A549 (cell line): ENCODE measurements at regions not wholly inside any gene's neighbourhood (a gene's known extent, or its start where the extent isn't known, plus 50 kb on each side); places are given as distances from the start of the nearest gene placed in this dataset.
A peak's percentile ranks its signal among the peaks of the same experiment; 100 is the strongest.

Experiments
- ATAC-seq, 2 experiments: fragments of 200-7000 bp in 1 of 2; fragments of >200 bp in 1 of 2; cut with Nextera tagmentation in 1 of 2; cut with Tn5 transposase in 1 of 2; 3 replicates each; pipeline versions ENCODE4 v1.8.0 to v1.9.1; 2018 to 2020; ENCODE audit warnings: mild to moderate bottlenecking in 1 of 2, moderate library complexity in 1 of 2
- CTCF ChIA-PET: fragments of 300-600 bp; sonication (Branson Sonifier 250); formaldehyde crosslinking; extraction: SDS; loops from one replicate; lab custom pipeline; 2021; ENCODE audit warnings: antibody characterized with exemption, inconsistent platforms; lab: Yijun Ruan, JAX
- POLR2A ChIA-PET: fragments of 350-600 bp; formaldehyde crosslinking; extraction: SDS; loops from one replicate; lab custom pipeline; 2021; ENCODE audit warnings: antibody characterized with exemption, inconsistent platforms; lab: Yijun Ruan, JAX
- DNase-seq, 2 experiments: peaks; one replicate each; pipeline versions ENCODE4 v3.0.0 to v3.0.0-alpha.2; 2011 to 2016; ENCODE audit warnings: low read depth in 1 of 2, low spot score in 1 of 2
- FAIRE-seq: peaks from 2 replicates; lab custom pipeline; 2011; peaks lifted over from hg19 to GRCh38; lab: Jason Lieb, UNC
- H3K27ac ChIP-seq, 2 experiments: fragments of >200 bp; sonication (Bioruptor Twin); formaldehyde crosslinking; 3 replicates each; pipeline ENCODE4 v1.5.1; 2016 to 2017
- H3K4me1 ChIP-seq: fragments of >200 bp; sonication (Bioruptor Twin); formaldehyde crosslinking; 3 replicates; pipeline ENCODE4 v1.6.1; 2016
- H3K4me2 ChIP-seq: fragments of >200 bp; sonication (Bioruptor Twin); formaldehyde crosslinking; 3 replicates; pipeline ENCODE4 v1.6.1; 2016
- H3K4me3 ChIP-seq: fragments of >200 bp; sonication (Bioruptor Twin); formaldehyde crosslinking; 3 replicates; pipeline ENCODE4 v1.5.1; 2016
- H3K9me3 ChIP-seq: fragments of >200 bp; sonication (Bioruptor Twin); formaldehyde crosslinking; 3 replicates; pipeline ENCODE4 v1.6.1; 2016
- CHD2 ChIP-seq: fragments of 150-350 bp; IDR thresholded peaks from 2 replicates; pipeline ENCODE4 v1.6.1; 2014; ENCODE audit warnings: low read length; ENCODE audit not compliant: partially characterized antibody
- E2F6 ChIP-seq: IDR thresholded peaks from 2 replicates; pipeline ENCODE4 v1.6.1; 2012; ENCODE audit warnings: low read depth, borderline replicate concordance
- EP300 ChIP-seq, 2 experiments: fragments of >200 bp; sonication (Bioruptor Twin); formaldehyde crosslinking; IDR thresholded peaks; 2 replicates in 1 of 2; 3 replicates in 1 of 2; pipeline ENCODE4 v1.6.1; 2016 to 2017
- ESRRA ChIP-seq: fragments of 150-350 bp; IDR thresholded peaks from 2 replicates; pipeline ENCODE4 v1.6.1; 2014; ENCODE audit warnings: mild to moderate bottlenecking, low read length, borderline replicate concordance
- FOSB ChIP-seq: fragments of 250-450 bp; sonication (Bioruptor Pico); IDR thresholded peaks from 2 replicates; pipeline ENCODE4 v1.5.0; 2020; ENCODE audit warnings: mild to moderate bottlenecking, moderate library complexity
- FOSL2 ChIP-seq, 2 experiments: fragments of 450-650 bp in 1 of 2; fragments of >200 bp in 1 of 2; sonication (Bioruptor Twin) in 1 of 2; formaldehyde crosslinking; IDR thresholded peaks; 2 replicates each; pipeline versions ENCODE4 v1.5.0 to v1.6.1; 2016 to 2020; ENCODE audit warnings: mild to moderate bottlenecking in 1 of 2, moderate library complexity in 1 of 2
- FOXS1 ChIP-seq: fragments of 250-450 bp; sonication (Bioruptor Pico); IDR thresholded peaks from 2 replicates; pipeline ENCODE4 v1.5.0; 2020; ENCODE audit warnings: mild to moderate bottlenecking, moderate library complexity
- HDAC2 ChIP-seq: fragments of 200-600 bp; sonication (generic); IDR thresholded peaks from 2 replicates; pipeline ENCODE4 v1.6.1; 2016
- HEYL ChIP-seq: fragments of 250-450 bp; sonication (Bioruptor Pico); IDR thresholded peaks from 2 replicates; pipeline ENCODE4 v1.8.0; 2021; ENCODE audit warnings: mild to moderate bottlenecking, moderate library complexity
- HOXA7 ChIP-seq: fragments of 250-450 bp; sonication (Bioruptor Pico); IDR thresholded peaks from 2 replicates; pipeline ENCODE4 v1.5.0; 2020; ENCODE audit warnings: mild to moderate bottlenecking, moderate library complexity
- HOXB13 ChIP-seq: fragments of 250-450 bp; sonication (Bioruptor Pico); IDR thresholded peaks from 2 replicates; pipeline ENCODE4 v1.5.0; 2020; ENCODE audit warnings: low read depth, mild to moderate bottlenecking, moderate library complexity
- JUNB ChIP-seq: fragments of >200 bp; sonication (Bioruptor Twin); formaldehyde crosslinking; IDR thresholded peaks from 2 replicates; pipeline ENCODE4 v1.6.1; 2016
- KDM5A ChIP-seq: fragments of 200-600 bp; sonication (generic); IDR thresholded peaks from 2 replicates; pipeline ENCODE4 v1.6.1; 2016; ENCODE audit warnings: antibody characterized with exemption, mild to moderate bottlenecking
- MAFK ChIP-seq: fragments of 450-650 bp; IDR thresholded peaks from 2 replicates; pipeline ENCODE4 v1.6.1; 2014; ENCODE audit not compliant: partially characterized antibody
- MAX ChIP-seq: IDR thresholded peaks from 2 replicates; pipeline ENCODE4 v1.6.1; 2012
- PBX3 ChIP-seq: IDR thresholded peaks from 2 replicates; pipeline ENCODE4 v1.6.1; 2012
- RAD21 ChIP-seq, 2 experiments: fragments of >200 bp in 1 of 2; sonication (Bioruptor Twin) in 1 of 2; formaldehyde crosslinking in 1 of 2; IDR thresholded peaks in 1 of 2; conservative IDR thresholded peaks in 1 of 2; 2 replicates in 1 of 2; 3 replicates in 1 of 2; pipeline ENCODE4 v1.6.1; 2012 to 2018; ENCODE audit warnings: inconsistent platforms in 1 of 2
- RCOR1 ChIP-seq: fragments of 150-350 bp; IDR thresholded peaks from 2 replicates; pipeline ENCODE4 v1.6.1; 2014; ENCODE audit warnings: antibody characterized with exemption, low read length, low read depth
- RFX5 ChIP-seq: fragments of 450-650 bp; IDR thresholded peaks from 2 replicates; pipeline ENCODE4 v1.7.1; 2014; ENCODE audit warnings: antibody characterized with exemption, mild to moderate bottlenecking, moderate library complexity
- RNF2 ChIP-seq: fragments of 200-600 bp; sonication (generic); IDR thresholded peaks from 2 replicates; pipeline ENCODE4 v1.6.1; 2016; ENCODE audit warnings: low read depth, mild to moderate bottlenecking, antibody characterized with exemption, moderate library complexity, borderline replicate concordance
- SMC3 ChIP-seq: fragments of >200 bp; sonication (Bioruptor Twin); formaldehyde crosslinking; IDR thresholded peaks from 3 replicates; pipeline ENCODE4 v1.6.1; 2018; ENCODE audit warnings: inconsistent platforms
- SREBF2 ChIP-seq: fragments of 450-650 bp; IDR thresholded peaks from 2 replicates; pipeline ENCODE4 v1.6.1; 2014; ENCODE audit warnings: mild to moderate bottlenecking, moderate library complexity
- USF2 ChIP-seq: fragments of 450-650 bp; IDR thresholded peaks from 2 replicates; pipeline ENCODE4 v1.6.1; 2014; ENCODE audit warnings: antibody characterized with exemption
- ZC3H11A ChIP-seq: fragments of 450-650 bp; IDR thresholded peaks from 2 replicates; pipeline ENCODE4 v1.6.1; 2014; ENCODE audit warnings: antibody characterized with exemption, mild to moderate bottlenecking
- ZNF302 ChIP-seq: fragments of 250-450 bp; sonication (Bioruptor Pico); IDR thresholded peaks from 2 replicates; pipeline ENCODE4 v1.9.0; 2021; ENCODE audit warnings: inconsistent platforms, mild to moderate bottlenecking, moderate library complexity
- ZSCAN20 ChIP-seq: fragments of 250-450 bp; sonication (Bioruptor Pico); IDR thresholded peaks from 2 replicates; pipeline ENCODE4 v1.8.0; 2022; ENCODE audit warnings: mild to moderate bottlenecking, moderate library complexity
- WGBS: methylation state at CpG from one replicate; pipeline ENCODE4 v1.1.6; 2017; ENCODE audit errors: missing lambda C conversion rate; 5-methylcytosine and 5-hydroxymethylcytosine counted together

DNA sequence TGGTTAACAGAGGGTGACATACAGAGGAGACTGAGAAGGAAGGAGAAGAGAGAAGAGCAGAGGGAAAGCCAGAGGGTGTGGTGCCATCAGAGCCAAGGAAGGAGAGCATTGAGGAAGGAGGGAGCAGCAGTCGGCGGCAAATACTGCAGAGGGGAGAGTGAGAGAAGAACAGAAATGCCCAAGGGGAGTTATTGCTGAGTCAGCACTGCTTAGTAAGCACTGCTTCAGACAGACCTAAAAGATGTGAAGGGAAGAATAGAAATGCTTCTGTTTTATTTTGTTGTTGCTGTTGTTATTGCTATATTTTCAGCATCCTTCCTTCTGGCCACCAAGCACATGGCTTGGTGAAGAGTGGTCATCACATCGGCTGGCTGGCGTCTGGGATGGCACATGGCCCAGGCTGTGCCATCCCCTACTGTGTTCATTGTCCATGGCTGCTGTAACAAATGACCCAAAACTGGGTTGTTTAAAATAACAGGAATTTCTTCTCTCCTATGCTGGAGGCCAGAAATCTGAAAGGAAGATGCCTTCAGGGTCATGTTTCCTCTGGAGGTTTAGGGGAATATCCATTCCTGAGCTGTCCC lies 204.1 kb upstream of the CNR1 start:
- peak overlapping the region; percentile 69 to 70; a peak in 3 of 6 replicates for H3K27ac ChIP-seq
- peaks cover 20% of the 10 kb centered on the region for H3K4me1 ChIP-seq
- TF ChIP-seq MAFK (peak; percentile 96), RFX5 (no peak)
- FAIRE-seq (no peak), ATAC-seq (no peak), DNase-seq (no peak)
- ChIA-PET CTCF (no interaction called here), POLR2A (no interaction called here)
- 81% methylated on average over 4 of the region's 4 CpGs for WGBS
- no peaks in the 10 kb centered on the region; the same call in 2 of the 3 replicates for H3K9me3 ChIP-seq
- no peak overlapping the region for H3K4me2 ChIP-seq
- no peak overlapping the region for H3K4me3 ChIP-seq

DNA sequence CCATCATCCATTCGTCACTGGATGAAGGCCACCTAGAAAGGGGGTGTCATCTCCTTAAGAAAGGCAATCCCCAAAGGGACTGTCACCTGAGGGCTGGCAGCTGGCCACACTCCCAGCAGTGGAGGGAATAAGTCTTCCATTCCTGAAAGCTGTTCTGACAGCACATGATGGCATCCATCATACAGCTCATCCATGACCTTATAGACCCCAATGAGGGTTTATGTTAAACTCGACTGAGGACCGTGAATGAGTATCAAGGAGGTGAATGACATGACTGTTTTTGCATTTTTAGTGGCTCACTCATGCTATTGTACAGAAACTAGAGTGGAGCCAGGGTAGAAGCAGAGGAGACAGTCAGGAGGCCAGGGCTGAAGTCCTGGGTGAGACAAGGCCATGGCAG lies 203.1 kb upstream of the CNR1 start:
- FAIRE-seq (no peak), ATAC-seq (no peak), DNase-seq (no peak)
- H3K27ac ChIP-seq, result peak overlapping the region; percentile 69 to 70
- TF ChIP-seq FOSB (CRISPR knock-in tag) (no peak), E2F6 (no peak), ZNF302 (CRISPR knock-in tag) (no peak), CHD2 (no peak), ZC3H11A (no peak), USF2 (no peak), HDAC2 (no peak), EP300 (IDR thresholded peaks at IDR 0.05) (no peak), KDM5A (no peak), RAD21 (conservative IDR thresholded peaks at IDR 0.05 in 1 of 2, IDR thresholded peaks at IDR 0.05 in 1 of 2) (no peak), SMC3 (no peak), FOXS1 (CRISPR knock-in tag) (no peak), SREBF2 (no peak)
- H3K4me3 ChIP-seq, result no peak overlapping the region
- ChIA-PET CTCF (no interaction called here), POLR2A (no interaction called here)
- no peak overlapping the region for H3K4me2 ChIP-seq
- H3K4me1 ChIP-seq, result peaks cover 20% of the 10 kb centered on the region
- 57% methylated on average over 3 of the region's 3 CpGs for WGBS
- no peaks in the 10 kb centered on the region; the same call in 2 of the 3 replicates for H3K9me3 ChIP-seq

DNA sequence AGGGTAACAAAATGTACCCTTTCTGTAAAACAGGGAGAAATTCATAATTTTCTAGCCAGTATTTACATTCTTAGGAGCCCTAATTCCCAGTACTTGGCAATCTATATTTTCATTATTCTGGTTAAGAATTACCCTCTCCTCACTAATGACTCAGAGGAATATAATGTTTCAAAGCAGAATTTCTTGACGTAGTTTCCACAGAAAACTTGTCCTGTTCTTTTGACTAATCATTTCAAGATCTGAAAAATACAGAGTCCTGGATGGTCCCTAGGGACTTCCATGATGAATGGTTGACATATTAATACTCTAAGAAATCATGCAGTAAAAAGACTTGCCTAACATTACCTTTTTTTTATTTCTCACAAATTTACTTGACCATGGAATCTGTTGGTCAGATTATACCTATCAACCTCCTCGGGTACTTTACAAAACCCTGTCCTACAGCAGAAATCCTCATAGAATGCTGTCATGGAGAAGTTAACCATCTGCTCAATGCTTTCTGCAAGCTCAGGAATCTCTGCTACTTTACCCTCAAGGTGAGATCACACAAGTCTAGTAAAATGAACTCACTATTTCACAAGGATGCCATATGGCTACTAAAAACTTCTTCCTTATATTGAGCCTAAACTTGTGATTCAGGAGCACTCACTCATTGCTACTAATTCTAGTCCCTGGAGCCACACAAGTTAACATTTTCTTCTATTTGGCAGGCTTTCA lies 202.1 kb upstream of the CNR1 start:
- ChIA-PET CTCF (no interaction called here), POLR2A (no interaction called here)
- no peak for TF ChIP-seq FOSL2 (IDR thresholded peaks at IDR 0.05)
- TF ChIP-seq FOSL2 (CRISPR knock-in tag; IDR thresholded peaks at IDR 0.05), result peak; percentile 50
- TF ChIP-seq JUNB, result peak; percentile 22; the same call in 1 of the 2 replicates
- TF ChIP-seq HEYL (CRISPR knock-in tag), result no peak
- WGBS, result 7% methylated on average over 2 of the region's 2 CpGs
- no peak overlapping the region for H3K4me3 ChIP-seq
- no peaks in the 10 kb centered on the region; the same call in 2 of the 3 replicates for H3K9me3 ChIP-seq
- DNase-seq (peak in 1 of 2 experiments; percentile 45), FAIRE-seq (no peak), ATAC-seq (peak in 1 of 2 experiments; percentile 54; a peak in 2 of 6 replicates)
- peak overlapping the region; percentile 71 to 83 for H3K27ac ChIP-seq
- H3K4me1 ChIP-seq, result peaks cover 20% of the 10 kb centered on the region
- peak overlapping the region; percentile 51; the same call in 2 of the 3 replicates for H3K4me2 ChIP-seq

- CTCF ChIA-PET, result no interaction called here
- DNase-seq, result no peak
- TF ChIP-seq PBX3 (no peak), ZSCAN20 (CRISPR knock-in tag) (no peak), EP300 (IDR thresholded peaks at IDR 0.05) (no peak), HOXA7 (CRISPR knock-in tag) (no peak), ESRRA (no peak), KDM5A (no peak), HEYL (CRISPR knock-in tag) (no peak), USF2 (no peak), MAFK (no peak), ZNF302 (CRISPR knock-in tag) (no peak), SREBF2 (no peak), RNF2 (no peak), MAX (no peak), HOXB13 (CRISPR knock-in tag) (no peak), RCOR1 (no peak)
Measured at GRCh38 chr6:88367248-88367647, 201.1 kb upstream of the CNR1 start.

More at GRCh38 chr6:88367248-88367647, 201.1 kb upstream of the CNR1 start:
- ATAC-seq (no peak), FAIRE-seq (no peak)
- H3K4me3 ChIP-seq, result no peak overlapping the region
- H3K9me3 ChIP-seq, result no peaks in the 10 kb centered on the region; the same call in 2 of the 3 replicates
- 0% methylated on average over 1 of the region's 1 CpG for WGBS
- peak overlapping the region; percentile 51; the same call in 1 of the 3 replicates for H3K4me2 ChIP-seq
- peaks cover 20% of the 10 kb centered on the region for H3K4me1 ChIP-seq
- POLR2A ChIA-PET, result no interaction called here
- peak overlapping the region; percentile 71 to 83 for H3K27ac ChIP-seq
